Naive thymus-derived CD8-positive, alpha-beta T cell (primary cell): ENCODE measurements at regions not wholly inside any gene's neighbourhood (a gene's known extent, or its start where the extent isn't known, plus 50 kb on each side); places are given as distances from the start of the nearest gene placed in this dataset.
"Not testable (repeated sequence)": the region's sequence is repeated elsewhere in the genome, so short reads cannot be mapped to it uniquely, and the experiment has no call there.

Experiments
- ATAC-seq, 2 donors: fragments of 150-1000 bp; cut with Tn5 transposase in 1 of 2; sonication (Bioruptor Pico), chemical (Tn5 transposase) in 1 of 2; 1 replicate in 1 of 2; 2 replicates in 1 of 2; pipeline ENCODE4 v1.10.0; 2021; ENCODE audit warnings: mild to moderate bottlenecking in 2 of 2, moderate library complexity in 2 of 2
- POLR2A ChIA-PET: fragments of 350-600 bp; sonication (Branson Sonifier 250); formaldehyde crosslinking; loops from one replicate; lab custom pipeline; 2021; ENCODE audit warnings: antibody characterized with exemption; lab: Charles Lee
- DNase-seq, 10 donors: peaks; one replicate each; pipeline versions ENCODE4 v3.0.0 to v3.0.0-alpha.2; 2020 to 2022
- H3K27ac Mint-ChIP-seq, 10 donors: one replicate each; pipeline ENCODE4 v1.8.0; 2020 to 2022; ENCODE audit warnings: mild to moderate bottlenecking in 10 of 10, mixed read lengths in 10 of 10, moderate library complexity in 4 of 10, inconsistent platforms in 1 of 10
- H3K27me3 Mint-ChIP-seq, 5 donors: one replicate each; pipeline ENCODE4 v1.8.0; 2021 to 2022; ENCODE audit warnings: mixed read lengths in 5 of 5
- H3K36me3 Mint-ChIP-seq, 3 donors: one replicate each; pipeline ENCODE4 v1.8.0; 2020 to 2022; ENCODE audit warnings: mixed read lengths in 3 of 3, mild to moderate bottlenecking in 2 of 3, inconsistent platforms in 1 of 3
- H3K4me1 Mint-ChIP-seq, 4 donors: one replicate each; pipeline ENCODE4 v1.8.0; 2021 to 2022; ENCODE audit warnings: mixed read lengths in 4 of 4
- H3K4me3 Mint-ChIP-seq, 10 donors: one replicate each; pipeline ENCODE4 v1.8.0; 2020 to 2022; ENCODE audit warnings: mild to moderate bottlenecking in 10 of 10, mixed read lengths in 10 of 10, moderate library complexity in 6 of 10, inconsistent platforms in 1 of 10
- H3K9me3 Mint-ChIP-seq, 9 donors: one replicate each; pipeline ENCODE4 v1.8.0; 2020 to 2022; ENCODE audit warnings: mixed read lengths in 9 of 9, mild to moderate bottlenecking in 3 of 9, inconsistent platforms in 1 of 9, moderate library complexity in 1 of 9

GRCh38 chr7:92955081-92955480, 118.7 kb upstream of the CDK6 start:
- ATAC-seq (no peak), DNase-seq (no peak)
- Mint-ChIP-seq H3K27ac (no peak overlapping the region), H3K36me3 (peaks cover 0 to 14% (median 6%) of the 10 kb centered on the region in 3 donors), H3K4me1 (no peaks in the 10 kb centered on the region), H3K4me3 (no peak overlapping the region), H3K9me3 (peaks cover 0 to 24% (median 13%) of the 10 kb centered on the region in 9 donors), H3K27me3 (peaks cover 0 to 3% (median 0%) of the 10 kb centered on the region in 5 donors)
- POLR2A ChIA-PET = no interaction called here

GRCh38 chr7:92953657-92954056, 117.3 kb upstream of the CDK6 start:
- H3K27ac Mint-ChIP-seq = no peak overlapping the region
- POLR2A ChIA-PET = no interaction called here
- peaks cover 0 to 24% (median 13%) of the 10 kb centered on the region in 9 donors for H3K9me3 Mint-ChIP-seq
- no peak for DNase-seq
- no peak overlapping the region for H3K4me3 Mint-ChIP-seq
- H3K27me3 Mint-ChIP-seq = peaks cover 0 to 3% (median 0%) of the 10 kb centered on the region in 5 donors
- peaks cover 0 to 14% (median 6%) of the 10 kb centered on the region in 3 donors for H3K36me3 Mint-ChIP-seq
- no peaks in the 10 kb centered on the region for H3K4me1 Mint-ChIP-seq
- ATAC-seq = no peak

GRCh38 chr7:92949748-92950147, 113.4 kb upstream of the CDK6 start:
- Mint-ChIP-seq H3K4me3 (no peak overlapping the region), H3K27me3 (no peaks in the 10 kb centered on the region), H3K27ac (no peak overlapping the region), H3K36me3 (no peaks in the 10 kb centered on the region), H3K9me3 (no peaks in the 10 kb centered on the region), H3K4me1 (no peaks in the 10 kb centered on the region)
- DNase-seq (no peak), ATAC-seq (no peak)
- POLR2A ChIA-PET = no interaction called here

GRCh38 chr7:92945840-92946239, 109.5 kb upstream of the CDK6 start:
- Mint-ChIP-seq H3K9me3 (peaks cover 2 to 17% (median 11%) of the 10 kb centered on the region in 9 donors), H3K27me3 (peaks cover 0 to 1% (median 0%) of the 10 kb centered on the region in 5 donors), H3K36me3 (peaks cover 0 to 11% (median 6%) of the 10 kb centered on the region in 3 donors), H3K4me1 (no peaks in the 10 kb centered on the region), H3K4me3 (no peak overlapping the region), H3K27ac (no peak overlapping the region)
- POLR2A ChIA-PET = no interaction called here
- DNase-seq (no peak), ATAC-seq (no peak)

GRCh38 chr7:92944633-92945032, 108.3 kb upstream of the CDK6 start:
- H3K9me3 Mint-ChIP-seq = peaks cover 6 to 29% (median 18%) of the 10 kb centered on the region in 9 donors
- H3K27ac Mint-ChIP-seq = no peak overlapping the region
- H3K36me3 Mint-ChIP-seq = peaks cover 0 to 17% (median 11%) of the 10 kb centered on the region in 3 donors
- POLR2A ChIA-PET = no interaction called here
- H3K4me1 Mint-ChIP-seq = no peaks in the 10 kb centered on the region
- H3K27me3 Mint-ChIP-seq = peaks cover 0 to 1% (median 0%) of the 10 kb centered on the region in 5 donors
- no peak overlapping the region for H3K4me3 Mint-ChIP-seq
- ATAC-seq (no peak), DNase-seq (no peak)

GRCh38 chr7:92942706-92943105, 106.3 kb upstream of the CDK6 start:
- POLR2A ChIA-PET, ATAC-seq, H3K27me3 Mint-ChIP-seq: not testable (repeated sequence)

GRCh38 chr7:92939666-92940360, 103.4 kb upstream of the CDK6 start:
- no peak for DNase-seq
- H3K4me3 Mint-ChIP-seq = no peak overlapping the region
- H3K4me1 Mint-ChIP-seq = no peaks in the 10 kb centered on the region
- H3K9me3 Mint-ChIP-seq = peaks cover 9 to 42% (median 29%) of the 10 kb centered on the region in 9 donors
- H3K27me3 Mint-ChIP-seq = peaks cover 0 to 1% (median 0%) of the 10 kb centered on the region in 5 donors
- POLR2A ChIA-PET = no interaction called here
- ATAC-seq = no peak
- no peak overlapping the region for H3K27ac Mint-ChIP-seq
- peaks cover 0 to 26% (median 17%) of the 10 kb centered on the region in 3 donors for H3K36me3 Mint-ChIP-seq

More at GRCh38 chr7:92942706-92943105, 106.3 kb upstream of the CDK6 start:
- not testable (repeated sequence) for H3K4me1 Mint-ChIP-seq, DNase-seq, H3K27ac Mint-ChIP-seq, H3K4me3 Mint-ChIP-seq
- peaks cover 0 to 26% (median 17%) of the 10 kb centered on the region in 3 donors for H3K36me3 Mint-ChIP-seq
- peaks cover 9 to 42% (median 29%) of the 10 kb centered on the region in 9 donors for H3K9me3 Mint-ChIP-seq

- H3K27ac Mint-ChIP-seq = no peak overlapping the region
- no peak overlapping the region for H3K4me3 Mint-ChIP-seq
Observed at GRCh38 chr7:92934096-92934495, 97.7 kb upstream of the CDK6 start.

GRCh38 chr7:92932450-92932849, 96.1 kb upstream of the CDK6 start:
- POLR2A ChIA-PET = no interaction called here
- Mint-ChIP-seq H3K27me3 (peaks cover 2 to 10% (median 4%) of the 10 kb centered on the region in 5 donors), H3K4me1 (no peaks in the 10 kb centered on the region), H3K4me3 (no peak overlapping the region), H3K27ac (no peak overlapping the region), H3K36me3 (peaks cover 0 to 17% (median 0%) of the 10 kb centered on the region in 3 donors), H3K9me3 (peaks cover 2 to 29% (median 15%) of the 10 kb centered on the region in 9 donors)
- no peak for ATAC-seq
- no peak for DNase-seq

More at GRCh38 chr7:92934096-92934495, 97.7 kb upstream of the CDK6 start:
- POLR2A ChIA-PET = no interaction called here
- H3K27me3 Mint-ChIP-seq = peaks cover 0 to 10% (median 4%) of the 10 kb centered on the region in 5 donors
- DNase-seq (no peak), ATAC-seq (no peak)
- no peaks in the 10 kb centered on the region for H3K4me1 Mint-ChIP-seq
- peaks cover 6 to 36% (median 21%) of the 10 kb centered on the region in 9 donors for H3K9me3 Mint-ChIP-seq
- peaks cover 0 to 22% (median under 1%) of the 10 kb centered on the region in 3 donors for H3K36me3 Mint-ChIP-seq

GRCh38 chr7:92930404-92930803, 94.0 kb upstream of the CDK6 start:
- H3K4me3 Mint-ChIP-seq = no peak overlapping the region
- ATAC-seq = no peak
- peaks cover 3 to 15% (median 11%) of the 10 kb centered on the region in 5 donors for H3K27me3 Mint-ChIP-seq
- no peak for DNase-seq
- POLR2A ChIA-PET = no interaction called here
- H3K9me3 Mint-ChIP-seq = peaks cover 2 to 29% (median 15%) of the 10 kb centered on the region in 9 donors
- peaks cover 0 to 19% (median 0%) of the 10 kb centered on the region in 3 donors for H3K36me3 Mint-ChIP-seq
- no peak overlapping the region for H3K27ac Mint-ChIP-seq
- H3K4me1 Mint-ChIP-seq = no peaks in the 10 kb centered on the region

- DNase-seq (no peak), ATAC-seq (no peak)
- Mint-ChIP-seq H3K27me3 (peaks cover 3 to 18% (median 9%) of the 10 kb centered on the region in 5 donors), H3K9me3 (peaks cover 2 to 25% (median 15%) of the 10 kb centered on the region in 9 donors), H3K4me1 (no peaks in the 10 kb centered on the region), H3K36me3 (peaks cover 0 to 23% (median 0%) of the 10 kb centered on the region in 3 donors), H3K27ac (no peak overlapping the region), H3K4me3 (no peak overlapping the region)
- POLR2A ChIA-PET = no interaction called here
Observed at GRCh38 chr7:92926697-92927044, 90.3 kb upstream of the CDK6 start.

GRCh38 chr7:92925876-92926696, 89.7 kb upstream of the CDK6 start:
- Mint-ChIP-seq H3K9me3 (peaks cover 0 to 20% (median 10%) of the 10 kb centered on the region in 9 donors), H3K4me1 (no peaks in the 10 kb centered on the region), H3K36me3 (peaks cover 0 to 23% (median 0%) of the 10 kb centered on the region in 3 donors), H3K4me3 (no peak overlapping the region), H3K27ac (no peak overlapping the region), H3K27me3 (peaks cover 3 to 18% (median 9%) of the 10 kb centered on the region in 5 donors)
- ATAC-seq (no peak), DNase-seq (no peak)
- POLR2A ChIA-PET = no interaction called here

- Mint-ChIP-seq H3K9me3 (peaks cover 0 to 8% (median 0%) of the 10 kb centered on the region in 9 donors), H3K27me3 (peaks cover 3 to 18% (median 9%) of the 10 kb centered on the region in 5 donors), H3K36me3 (peaks cover 0 to 15% (median 0%) of the 10 kb centered on the region in 3 donors), H3K27ac (no peak overlapping the region), H3K4me3 (no peak overlapping the region), H3K4me1 (no peaks in the 10 kb centered on the region)
- no peak for ATAC-seq
- POLR2A ChIA-PET = no interaction called here
- no peak for DNase-seq
Observed at GRCh38 chr7:92924800-92925199, 88.4 kb upstream of the CDK6 start.
